GM21723 (cell line): ENCODE measurements at regions not wholly inside any gene's neighbourhood (a gene's known extent, or its start where the extent isn't known, plus 50 kb on each side); places are given as distances from the start of the nearest gene placed in this dataset.

Experiments
- ATAC-seq: cut with Tn5 transposase; IDR thresholded peaks from one replicate; pipeline ENCODE4 v1.9.1; 2021; ENCODE audit warnings: mild to moderate bottlenecking, moderate library complexity; ENCODE audit not compliant: unreplicated experiment

DNA sequence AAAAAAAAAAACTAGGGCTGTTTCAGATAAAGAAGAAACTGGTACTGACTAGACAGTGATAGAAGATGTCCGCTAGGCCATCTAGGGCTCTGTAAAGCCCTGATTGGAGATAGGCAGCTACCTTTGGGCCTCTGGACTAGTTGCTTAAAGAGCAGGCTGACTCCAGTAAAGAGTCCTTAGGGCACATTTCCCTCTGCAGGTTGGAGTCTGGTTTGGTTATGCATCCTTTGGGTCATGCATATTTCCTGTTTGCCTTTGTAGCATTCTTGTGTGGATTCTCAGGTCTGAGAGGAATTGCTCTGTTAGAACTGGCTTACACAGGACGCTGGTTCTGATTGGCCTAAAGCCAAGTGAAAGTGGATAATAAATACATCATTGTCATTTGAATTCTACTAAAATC, 165.5 kb upstream of the LRRN1 start:
- no peak for ATAC-seq

DNA sequence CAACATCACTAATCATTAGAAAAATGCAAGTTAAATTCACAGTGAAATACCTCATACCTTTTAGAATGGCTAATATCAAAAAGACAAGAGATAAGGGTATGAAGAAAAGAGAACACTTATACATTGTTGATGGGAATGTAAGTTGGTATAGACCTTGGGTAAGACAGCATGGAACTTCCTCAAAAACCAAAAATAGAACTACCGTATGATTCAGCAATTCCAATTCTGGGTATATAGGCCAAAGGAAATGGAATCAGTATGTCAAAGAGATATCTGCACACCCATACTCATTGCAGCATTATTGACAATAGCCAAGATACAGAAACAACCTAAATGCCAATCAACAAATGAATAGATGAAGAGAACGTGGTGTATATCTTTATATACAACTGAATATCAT, 166.8 kb upstream of the LRRN1 start:
- ATAC-seq, result no peak

GRCh38 chr3:3631114-3631513, 168.1 kb upstream of the LRRN1 start:
- no peak for ATAC-seq

- ATAC-seq, result no peak
Measured at GRCh38 chr3:3629911-3630310, 169.3 kb upstream of the LRRN1 start.

DNA sequence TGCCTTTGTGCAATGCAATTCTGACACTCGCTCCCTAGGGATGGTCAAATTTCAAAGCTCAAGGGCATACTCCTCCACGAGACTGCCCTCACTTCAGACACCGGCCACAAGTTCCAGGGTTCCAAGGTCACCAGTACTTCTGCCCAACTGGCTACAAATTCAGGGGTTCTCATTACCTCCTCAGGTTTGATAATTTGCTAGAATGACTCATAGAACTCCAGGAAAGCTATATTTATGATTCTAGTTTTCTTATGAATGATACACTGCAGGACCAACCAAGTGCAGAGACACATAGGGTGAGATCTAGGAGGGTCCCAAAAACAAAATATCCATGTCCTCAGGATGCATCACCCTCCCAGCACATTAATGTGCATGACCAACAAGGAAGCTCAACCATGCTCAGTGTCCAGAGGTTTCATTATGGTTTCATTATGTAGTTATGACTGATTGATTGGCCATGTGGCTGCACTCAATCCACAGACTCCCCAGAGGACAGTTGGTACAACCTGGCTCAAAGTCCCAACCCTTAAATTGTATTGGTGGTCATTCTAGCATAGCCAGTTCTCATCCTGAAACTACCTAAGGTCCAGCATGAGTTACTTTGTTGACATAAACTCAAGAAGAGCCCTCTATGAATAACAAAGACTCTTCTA, 170.4 kb upstream of the LRRN1 start:
- ATAC-seq, result no peak

GRCh38 chr3:3627114-3627513, 172.1 kb upstream of the LRRN1 start:
- no peak for ATAC-seq

DNA sequence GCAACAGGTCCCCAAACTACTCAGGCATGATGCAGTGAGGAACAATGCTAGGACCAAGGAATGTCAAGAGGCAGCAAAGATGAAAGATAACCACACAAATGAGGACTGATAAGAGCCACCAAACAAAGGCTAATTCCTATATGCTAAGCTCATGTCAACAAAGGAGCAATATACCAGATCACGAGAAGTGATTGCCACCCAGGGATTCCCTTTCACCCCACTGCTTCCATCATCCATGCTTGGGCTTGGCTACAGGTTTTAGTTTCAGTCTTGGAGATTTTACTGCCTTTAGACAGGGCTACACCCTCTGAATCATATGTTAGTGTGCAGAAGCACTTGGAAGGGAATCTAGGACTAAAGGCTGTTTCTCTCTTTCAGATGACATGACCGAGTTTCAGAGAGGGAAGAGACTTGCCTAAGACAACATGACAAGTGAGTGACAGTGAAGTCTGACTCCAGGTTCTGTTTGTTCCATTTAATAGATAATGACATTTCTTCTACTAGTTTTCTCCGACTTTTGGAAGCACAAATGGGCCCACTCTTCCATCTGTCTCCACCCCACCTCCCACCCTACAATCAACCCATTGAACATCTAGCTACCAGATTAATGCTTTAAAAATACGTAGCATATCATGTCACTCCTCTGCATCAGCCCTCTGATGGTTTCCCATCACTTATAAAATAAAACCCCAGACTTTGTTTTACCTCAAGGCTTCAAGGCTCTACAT, 173.5 kb upstream of the LRRN1 start:
- ATAC-seq, result no peak

DNA sequence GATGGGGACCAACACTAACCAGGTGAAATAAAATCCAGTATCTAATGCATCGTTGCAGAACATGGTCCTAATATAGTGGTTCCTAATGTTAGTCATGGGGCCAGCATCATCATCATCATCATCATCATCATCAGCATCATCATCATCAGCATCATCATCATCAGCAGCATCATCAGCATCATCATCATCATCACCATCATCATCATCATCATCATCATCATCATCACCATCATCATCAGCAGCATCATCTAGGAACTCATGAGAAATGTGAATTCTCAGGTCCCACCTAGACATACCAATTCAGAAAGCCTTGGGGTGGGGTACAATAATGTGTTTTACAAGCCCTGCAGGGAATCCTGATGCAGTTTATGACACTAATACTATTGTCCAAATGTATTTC, 179.4 kb upstream of the LRRN1 start:
- ATAC-seq, result no peak

GRCh38 chr3:3618623-3619022, 180.6 kb upstream of the LRRN1 start:
- no peak for ATAC-seq

DNA sequence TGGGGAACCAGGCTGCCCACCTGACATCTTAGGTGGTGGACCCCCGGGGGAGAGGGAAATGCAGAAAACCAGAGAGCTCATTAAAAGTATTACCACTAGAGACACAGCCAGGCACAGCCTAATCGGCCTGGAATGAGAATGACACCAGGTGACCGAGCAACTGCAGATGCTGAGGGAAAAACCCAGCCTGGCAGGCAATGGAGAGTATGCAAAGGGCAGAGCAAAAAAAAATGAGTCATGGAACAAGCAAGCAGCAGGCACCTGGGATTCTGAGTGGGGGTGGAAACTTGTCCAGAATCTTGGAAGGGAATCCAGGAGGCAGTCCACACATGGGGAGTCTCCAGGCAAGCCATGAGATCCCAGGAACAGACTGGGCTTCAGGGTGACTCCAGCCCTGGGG, 183.7 kb upstream of the LRRN1 start:
- no peak for ATAC-seq

DNA sequence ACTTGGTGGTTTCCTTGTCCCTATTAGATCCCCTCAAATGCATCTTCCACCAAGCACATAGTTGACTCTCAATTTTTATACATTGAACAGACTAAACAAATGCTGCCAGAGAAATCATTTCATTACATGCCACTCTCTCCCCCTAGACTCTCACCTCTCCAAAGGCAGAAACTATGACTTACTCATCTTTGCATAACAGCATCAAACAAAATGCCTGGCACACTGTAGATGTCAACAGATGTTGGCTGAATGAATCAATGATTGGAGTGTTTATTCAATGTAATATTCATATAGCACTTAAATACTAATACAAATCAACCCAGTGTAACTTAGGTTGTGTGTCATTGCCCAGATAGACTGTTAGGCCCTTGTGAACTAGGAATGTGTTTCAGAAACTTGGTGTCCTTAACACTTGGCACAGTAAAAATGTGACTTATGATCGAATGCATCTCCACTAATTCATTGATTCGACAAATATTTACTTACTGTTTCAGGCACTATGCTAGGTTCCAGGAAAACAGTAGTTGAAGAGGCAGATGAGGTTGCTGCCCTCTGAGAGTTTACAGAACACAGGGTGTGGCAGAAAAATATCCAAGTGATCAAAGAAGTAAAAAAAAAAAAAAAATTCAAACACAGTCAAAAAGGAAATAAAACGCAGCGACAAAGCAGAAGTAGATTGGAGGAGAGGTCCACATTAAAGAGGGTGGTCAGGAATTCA, 188.5 kb upstream of the LRRN1 start:
- ATAC-seq, result no peak

- no peak for ATAC-seq
Measured at GRCh38 chr3:3606321-3606720, 192.9 kb upstream of the LRRN1 start.

DNA sequence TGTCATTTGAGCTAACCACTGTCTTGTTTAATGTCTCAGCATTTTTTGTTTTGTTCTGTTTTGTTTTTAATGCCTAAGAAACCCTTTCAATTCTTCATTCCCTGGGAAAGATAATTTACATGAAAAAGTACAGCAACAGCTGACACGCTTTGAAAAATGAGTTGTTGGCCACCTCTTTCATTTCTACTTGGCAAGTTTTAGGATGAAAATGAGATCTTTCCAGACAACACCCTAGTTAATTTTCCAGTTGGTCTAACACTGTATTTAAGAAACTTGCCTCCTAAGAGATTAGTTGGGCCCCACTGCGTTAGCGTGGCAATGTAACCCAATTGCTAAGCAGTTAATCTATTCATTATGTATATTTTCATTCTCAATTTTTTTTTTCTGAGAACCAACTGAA, 194.0 kb upstream of the LRRN1 start:
- ATAC-seq, result no peak

GRCh38 chr3:3603351-3603750, 195.9 kb upstream of the LRRN1 start:
- no peak for ATAC-seq

- ATAC-seq, result no peak
Measured at GRCh38 chr3:3600665-3601340, 198.4 kb upstream of the LRRN1 start.

GRCh38 chr3:3599016-3599415, 200.2 kb upstream of the LRRN1 start:
- no peak for ATAC-seq

GRCh38 chr3:3594986-3595385, 204.2 kb upstream of the LRRN1 start:
- no peak for ATAC-seq

DNA sequence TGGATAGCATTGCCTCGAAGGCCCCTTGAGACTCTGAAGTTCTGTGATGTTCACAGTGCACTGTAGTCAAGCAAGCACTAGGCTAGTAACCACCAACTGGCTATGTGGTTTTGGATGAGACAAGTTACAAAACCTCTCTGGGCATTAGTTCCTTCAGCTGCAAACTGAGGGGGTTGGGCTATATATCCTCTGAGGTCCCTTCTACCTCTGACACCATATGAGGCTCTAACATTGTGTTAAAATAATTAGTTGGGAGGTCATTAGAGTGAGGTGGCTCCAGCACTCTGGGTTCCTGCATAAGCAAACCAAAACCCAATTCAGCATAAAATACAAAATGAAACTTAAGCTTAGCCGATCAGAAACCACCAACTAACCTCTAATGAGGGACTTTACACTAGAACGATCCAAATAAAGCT, 209.5 kb upstream of the LRRN1 start:
- ATAC-seq, result peak; percentile 67

GRCh38 chr3:3587647-3587972, 211.6 kb upstream of the LRRN1 start:
- ATAC-seq, result no peak

DNA sequence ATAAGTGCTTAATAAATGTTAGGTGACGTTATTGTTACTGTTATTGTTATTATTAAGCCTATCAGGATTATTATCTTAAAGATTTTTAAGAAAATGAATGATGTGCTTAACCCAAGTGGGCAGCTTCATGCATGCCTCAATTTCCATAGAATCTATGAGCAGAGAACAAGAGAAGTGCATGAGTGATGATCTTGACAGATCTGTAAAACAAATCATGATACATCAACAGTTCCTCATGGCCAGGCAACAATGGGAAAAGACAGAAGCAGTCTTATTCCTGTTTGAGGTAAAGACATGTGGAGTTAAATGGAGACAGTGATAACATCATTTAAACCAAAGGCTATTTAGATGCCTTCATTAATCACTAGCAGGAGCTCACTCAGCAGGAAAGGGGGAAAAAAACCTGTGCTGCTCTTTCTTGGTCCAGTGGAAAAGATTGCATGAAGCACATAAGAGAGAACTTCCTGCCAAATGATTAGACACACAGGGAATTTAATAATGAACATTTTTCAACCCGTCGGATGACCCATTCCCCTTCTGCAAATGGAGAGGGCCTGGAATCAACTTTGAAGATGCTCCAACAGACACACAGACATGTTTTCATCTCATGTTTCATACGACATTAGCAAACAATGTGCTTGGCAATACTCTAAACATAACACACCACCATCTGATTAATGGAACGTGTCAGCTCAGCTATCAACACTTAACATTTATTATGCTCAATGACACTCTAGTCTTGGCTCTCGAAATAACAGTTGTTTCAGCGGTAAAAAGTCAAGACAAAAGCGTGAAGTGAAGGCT, 212.2 kb upstream of the LRRN1 start:
- no peak for ATAC-seq

DNA sequence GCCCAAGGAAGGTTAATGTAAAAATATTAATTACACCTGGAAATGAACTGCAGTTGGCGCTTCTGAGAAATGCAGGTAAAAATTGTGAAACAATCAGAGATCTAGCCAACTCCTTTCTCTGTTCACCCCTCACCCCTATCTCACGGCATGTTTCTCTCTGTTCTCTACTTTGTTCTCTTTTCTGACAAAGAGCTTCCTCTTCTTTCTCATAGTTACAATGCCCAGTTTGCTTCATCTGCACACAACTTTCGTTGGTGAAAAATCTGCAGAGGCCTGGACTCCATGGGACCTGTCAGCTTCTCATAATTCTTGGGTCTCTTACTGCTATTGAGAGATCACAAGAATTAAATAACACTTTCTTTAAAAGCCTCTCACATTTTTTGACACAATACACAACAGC, 212.9 kb upstream of the LRRN1 start:
- ATAC-seq, result no peak
